ENCODE measurements at regions not wholly inside any gene's neighbourhood (a gene's known extent, or its start where the extent isn't known, plus 50 kb on each side); places are given as distances from the start of the nearest gene placed in this dataset.

GRCh38 chr1:234969581-234970400, 158.8 kb downstream of the TOMM20 start:
- peak overlapping the region; percentile 27 for H3K14ac ChIP-seq (ENCODE audit: low read length)
- WGBS (ENCODE audit: extremely low coverage, insufficient coverage, insufficient read length), result no CpG with 5 or more reads among the region's 37 CpGs
- H3K27me3 ChIP-seq (ENCODE audit: insufficient read depth, low read length), result no peaks in the 10 kb centered on the region

GRCh38 chr1:234969011-234969441, 159.6 kb downstream of the TOMM20 start:
- Histone ChIP-seq H3K9ac (ENCODE audit: low read length) (no peak overlapping the region), H3K9me3 (ENCODE audit: insufficient read depth, low read depth, low read length) (no peaks in the 10 kb centered on the region), H3K36me3 (ENCODE audit: control insufficient read depth in 1 of 2, insufficient read depth in 2 of 2, low read length in 2 of 2) (no peaks in the 10 kb centered on the region), H2AFZ (ENCODE audit: insufficient read depth, low read length, poor library complexity) (no peak overlapping the region), H4K8ac (ENCODE audit: low read depth, low read length) (no peak overlapping the region), H3K27me3 (ENCODE audit: insufficient read depth, low read length) (no peaks in the 10 kb centered on the region), H2BK5ac (ENCODE audit: low read depth, low read length, poor library complexity) (no peak overlapping the region), H3K4me1 (ENCODE audit: control insufficient read depth in 1 of 2, insufficient read depth in 2 of 2, low read length in 2 of 2) (peaks cover 21 to 37% of the 10 kb centered on the region in 2 experiments), H3K23ac (ENCODE audit: low read length) (no peak overlapping the region), H3K4me2 (ENCODE audit: low read length) (no peak overlapping the region), H3K14ac (ENCODE audit: low read length) (no peak overlapping the region), H2BK12ac (ENCODE audit: low read length) (peak overlapping the region; percentile 59), H2BK120ac (ENCODE audit: insufficient read depth, low read length, poor library complexity) (peak overlapping the region; percentile 59), H3K27ac (ENCODE audit: low read depth, low read length) (no peak overlapping the region), H4K91ac (ENCODE audit: low read depth, low read length) (peak overlapping the region; percentile 39), H4K12ac (ENCODE audit: low read depth, low read length) (no peak overlapping the region), H2AK5ac (ENCODE audit: low read length) (no peak overlapping the region), H3K4ac (ENCODE audit: low read depth, low read length) (no peak overlapping the region), H3K79me1 (ENCODE audit: low read length) (peaks cover 37% of the 10 kb centered on the region), H3K4me3 (ENCODE audit: low read depth, low read length) (no peak overlapping the region), H3K79me2 (ENCODE audit: control insufficient read depth, insufficient read depth, low read length, poor library complexity) (peaks cover 2% of the 10 kb centered on the region), H3K18ac (ENCODE audit: low read length) (no peak overlapping the region)
- WGBS (ENCODE audit: extremely low coverage, insufficient coverage, insufficient read length), result no CpG with 5 or more reads among the region's 4 CpGs
- peak in 1 of 2 donors; percentile 29 for DNase-seq

More at GRCh38 chr1:234969581-234970400, 158.8 kb downstream of the TOMM20 start:
- no peak overlapping the region for H3K18ac ChIP-seq (ENCODE audit: low read length)
- no peak overlapping the region for H3K4ac ChIP-seq (ENCODE audit: low read depth, low read length)
- peak overlapping the region; percentile 52 for H2BK12ac ChIP-seq (ENCODE audit: low read length)
- peaks cover 42% of the 10 kb centered on the region for H3K79me1 ChIP-seq (ENCODE audit: low read length)
- H4K8ac ChIP-seq (ENCODE audit: low read depth, low read length), result peak overlapping the region; percentile 55
- H3K36me3 ChIP-seq (ENCODE audit: control insufficient read depth in 1 of 2, insufficient read depth in 2 of 2, low read length in 2 of 2), result no peaks in the 10 kb centered on the region
- H3K9ac ChIP-seq (ENCODE audit: low read length), result no peak overlapping the region
- no peak overlapping the region for H4K12ac ChIP-seq (ENCODE audit: low read depth, low read length)
- peak overlapping the region; percentile 89 for H2BK5ac ChIP-seq (ENCODE audit: low read depth, low read length, poor library complexity)
- H3K23ac ChIP-seq (ENCODE audit: low read length), result no peak overlapping the region
- peaks cover 22 to 40% of the 10 kb centered on the region in 2 experiments for H3K4me1 ChIP-seq (ENCODE audit: control insufficient read depth in 1 of 2, insufficient read depth in 2 of 2, low read length in 2 of 2)
- H3K79me2 ChIP-seq (ENCODE audit: control insufficient read depth, insufficient read depth, low read length, poor library complexity), result peaks cover 4% of the 10 kb centered on the region
- H3K27ac ChIP-seq (ENCODE audit: low read depth, low read length), result peak overlapping the region; percentile 83
- H2AK5ac ChIP-seq (ENCODE audit: low read length), result no peak overlapping the region
- peak overlapping the region; percentile 24 for H3K4me2 ChIP-seq (ENCODE audit: low read length)
- H3K9me3 ChIP-seq (ENCODE audit: insufficient read depth, low read depth, low read length), result no peaks in the 10 kb centered on the region
- DNase-seq, result peak; percentile 63 to 73
- no peak overlapping the region for H3K4me3 ChIP-seq (ENCODE audit: low read depth, low read length)
- H2AFZ ChIP-seq (ENCODE audit: insufficient read depth, low read length, poor library complexity), result peak overlapping the region; percentile 38
- no peak overlapping the region for H2BK120ac ChIP-seq (ENCODE audit: insufficient read depth, low read length, poor library complexity)
- peak overlapping the region; percentile 67 for H4K91ac ChIP-seq (ENCODE audit: low read depth, low read length)

- Histone ChIP-seq H3K4ac (ENCODE audit: low read depth, low read length) (no peak overlapping the region), H3K27ac (ENCODE audit: low read depth, low read length) (no peak overlapping the region), H2AFZ (ENCODE audit: insufficient read depth, low read length, poor library complexity) (no peak overlapping the region), H3K27me3 (ENCODE audit: insufficient read depth, low read length) (no peaks in the 10 kb centered on the region), H2BK120ac (ENCODE audit: insufficient read depth, low read length, poor library complexity) (peak overlapping the region; percentile 35), H4K91ac (ENCODE audit: low read depth, low read length) (no peak overlapping the region), H3K4me3 (ENCODE audit: low read depth, low read length) (no peak overlapping the region), H3K9me3 (ENCODE audit: insufficient read depth, low read depth, low read length) (no peaks in the 10 kb centered on the region), H3K79me1 (ENCODE audit: low read length) (peaks cover 34% of the 10 kb centered on the region), H3K23ac (ENCODE audit: low read length) (no peak overlapping the region), H4K8ac (ENCODE audit: low read depth, low read length) (no peak overlapping the region), H3K4me2 (ENCODE audit: low read length) (no peak overlapping the region), H3K18ac (ENCODE audit: low read length) (no peak overlapping the region), H3K9ac (ENCODE audit: low read length) (no peak overlapping the region), H4K12ac (ENCODE audit: low read depth, low read length) (no peak overlapping the region), H3K4me1 (ENCODE audit: control insufficient read depth in 1 of 2, insufficient read depth in 2 of 2, low read length in 2 of 2) (peaks cover 18 to 37% of the 10 kb centered on the region in 2 experiments), H2AK5ac (ENCODE audit: low read length) (peak overlapping the region; percentile 45), H3K36me3 (ENCODE audit: control insufficient read depth in 1 of 2, insufficient read depth in 2 of 2, low read length in 2 of 2) (no peaks in the 10 kb centered on the region), H3K79me2 (ENCODE audit: control insufficient read depth, insufficient read depth, low read length, poor library complexity) (peaks cover 2% of the 10 kb centered on the region), H3K14ac (ENCODE audit: low read length) (no peak overlapping the region), H2BK5ac (ENCODE audit: low read depth, low read length, poor library complexity) (no peak overlapping the region), H2BK12ac (ENCODE audit: low read length) (peak overlapping the region; percentile 48)
- DNase-seq, result peak in 1 of 2 donors; percentile 42
- no CpG with 5 or more reads among the region's 4 CpGs for WGBS (ENCODE audit: extremely low coverage, insufficient coverage, insufficient read length)
These were observed 160.2 kb downstream of the TOMM20 start for GRCh38 chr1:234968451-234968850.

GRCh38 chr1:234967121-234967520, 161.5 kb downstream of the TOMM20 start:
- no CpG with 5 or more reads among the region's 13 CpGs for WGBS (ENCODE audit: extremely low coverage, insufficient coverage, insufficient read length)

More at GRCh38 chr1:234967121-234967520, 161.5 kb downstream of the TOMM20 start:
- Histone ChIP-seq H3K79me1 (ENCODE audit: low read length) (peaks cover 33% of the 10 kb centered on the region), H2BK5ac (ENCODE audit: low read depth, low read length, poor library complexity) (no peak overlapping the region), H3K18ac (ENCODE audit: low read length) (no peak overlapping the region), H2BK12ac (ENCODE audit: low read length) (no peak overlapping the region), H3K4me2 (ENCODE audit: low read length) (no peak overlapping the region), H3K23ac (ENCODE audit: low read length) (no peak overlapping the region), H3K4me3 (ENCODE audit: low read depth, low read length) (no peak overlapping the region), H3K4me1 (ENCODE audit: control insufficient read depth in 1 of 2, insufficient read depth in 2 of 2, low read length in 2 of 2) (peaks cover 11 to 34% of the 10 kb centered on the region in 2 experiments), H3K36me3 (ENCODE audit: control insufficient read depth in 1 of 2, insufficient read depth in 2 of 2, low read length in 2 of 2) (no peaks in the 10 kb centered on the region), H4K91ac (ENCODE audit: low read depth, low read length) (peak overlapping the region; percentile 52), H3K14ac (ENCODE audit: low read length) (peak overlapping the region; percentile 7), H2BK120ac (ENCODE audit: insufficient read depth, low read length, poor library complexity) (peak overlapping the region; percentile 28), H3K79me2 (ENCODE audit: control insufficient read depth, insufficient read depth, low read length, poor library complexity) (peaks cover 2% of the 10 kb centered on the region), H3K9me3 (ENCODE audit: insufficient read depth, low read depth, low read length) (no peaks in the 10 kb centered on the region), H2AFZ (ENCODE audit: insufficient read depth, low read length, poor library complexity) (no peak overlapping the region), H3K9ac (ENCODE audit: low read length) (no peak overlapping the region), H3K4ac (ENCODE audit: low read depth, low read length) (no peak overlapping the region), H3K27ac (ENCODE audit: low read depth, low read length) (no peak overlapping the region), H4K8ac (ENCODE audit: low read depth, low read length) (no peak overlapping the region), H3K27me3 (ENCODE audit: insufficient read depth, low read length) (no peaks in the 10 kb centered on the region), H4K12ac (ENCODE audit: low read depth, low read length) (no peak overlapping the region), H2AK5ac (ENCODE audit: low read length) (peak overlapping the region; percentile 66)
- DNase-seq, result no peak
